Tibial nerve (tissue), 4 donors: ENCODE measurements at regions not wholly inside any gene's neighbourhood (a gene's known extent, or its start where the extent isn't known, plus 50 kb on each side); places are given as distances from the start of the nearest gene placed in this dataset.

Experiments used
- CTCF ChIP-seq, 5 experiments: fragments of 200-600 bp in 3 of 5; fragments of 450-650 bp in 2 of 5; sonication (generic) in 3 of 5; IDR thresholded peaks; one replicate each; pipeline ENCODE4 v1.5.1; 2016 to 2019; ENCODE audit warnings: antibody characterized with exemption in 5 of 5, mild to moderate bottlenecking in 3 of 5, moderate library complexity in 2 of 5
- EP300 ChIP-seq, 2 donors: sonication (generic); formaldehyde crosslinking; IDR thresholded peaks; one replicate each; pipeline ENCODE4 v1.6.1; 2017; ENCODE audit warnings: antibody characterized with exemption in 2 of 2, mild to moderate bottlenecking in 1 of 2
- POLR2A ChIP-seq, 2 donors: fragments of 450-650 bp; IDR thresholded peaks; one replicate each; pipeline ENCODE4 v1.6.1; 2017; ENCODE audit warnings: antibody characterized with exemption in 2 of 2, mild to moderate bottlenecking in 2 of 2, moderate library complexity in 2 of 2

- TF ChIP-seq POLR2A (IDR thresholded peaks at IDR 0.05) = no peak
- no peak for TF ChIP-seq CTCF (IDR thresholded peaks at IDR 0.05)
- no peak for TF ChIP-seq EP300 (IDR thresholded peaks at IDR 0.05)
Measured at GRCh38 chrX:537151-537550, 93.4 kb upstream of the SHOX start.
